Calu3 (cell line): ENCODE measurements at regions not wholly inside any gene's neighbourhood (a gene's known extent, or its start where the extent isn't known, plus 50 kb on each side); places are given as distances from the start of the nearest gene placed in this dataset.

Experiments used
- BruUV-seq: library from RNA; stranded (reverse); fragments of 400-500 nt; replicated peaks from 2 replicates; lab custom pipeline; 2021; lab: Mats Ljungman, UMichigan
- CTCF ChIA-PET: fragments of 300-600 bp; sonication (Branson Sonifier 250); formaldehyde crosslinking; loops from one replicate; lab custom pipeline; 2022; ENCODE audit warnings: antibody characterized with exemption; lab: Charles Lee
- DNase-seq: peaks from one replicate; pipeline ENCODE4 v3.0.0; 2022
- H3K27ac Mint-ChIP-seq: one replicate; pipeline ENCODE4 v1.8.0; 2022; ENCODE audit warnings: mixed read lengths; ENCODE audit not compliant: unreplicated experiment
- H3K27me3 Mint-ChIP-seq: one replicate; pipeline ENCODE4 v1.8.0; 2022; ENCODE audit warnings: mixed read lengths; ENCODE audit not compliant: unreplicated experiment
- H3K36me3 Mint-ChIP-seq: one replicate; pipeline ENCODE4 v1.8.0; 2022; ENCODE audit warnings: mild to moderate bottlenecking, moderate library complexity, mixed read lengths; ENCODE audit not compliant: insufficient read depth, unreplicated experiment
- H3K4me1 Mint-ChIP-seq: one replicate; pipeline ENCODE4 v1.8.0; 2022; ENCODE audit warnings: mild to moderate bottlenecking, low read depth, mixed read lengths; ENCODE audit not compliant: unreplicated experiment
- H3K4me3 Mint-ChIP-seq: one replicate; pipeline ENCODE4 v1.8.0; 2022; ENCODE audit warnings: mild to moderate bottlenecking, low read depth, moderate library complexity, mixed read lengths; ENCODE audit not compliant: unreplicated experiment
- H3K9me3 Mint-ChIP-seq: one replicate; pipeline ENCODE4 v1.8.0; 2022; ENCODE audit warnings: low read depth, mixed read lengths; ENCODE audit not compliant: unreplicated experiment
- CTCF ChIP-seq: fragments of 200-600 bp; IDR thresholded peaks from one replicate; pipeline ENCODE4 v1.8.0; 2022; ENCODE audit warnings: antibody characterized with exemption; ENCODE audit not compliant: unreplicated experiment
- intact Hi-C: fragments of 100-400 bp; cut with micrococcal nuclease; formaldehyde crosslinking; loops from one replicate; pipeline ENCODE4 v1.10.0; 2022; ENCODE audit not compliant: unreplicated experiment

- TF ChIP-seq CTCF, result no peak
- CTCF ChIA-PET, result no interaction called here
- Mint-ChIP-seq H3K27ac (no peak overlapping the region), H3K4me1 (no peaks in the 10 kb centered on the region), H3K27me3 (peaks cover 33% of the 10 kb centered on the region), H3K4me3 (no peak overlapping the region), H3K36me3 (no peaks in the 10 kb centered on the region), H3K9me3 (no peaks in the 10 kb centered on the region)
- no peak for DNase-seq
- intact Hi-C loops, result no loop called here
- BruUV-seq, result no TSS peak
Measured at GRCh38 chr17:57187391-57187790, 68.9 kb upstream of the MSI2 start.

- Mint-ChIP-seq H3K27ac (no peak overlapping the region), H3K4me3 (no peak overlapping the region), H3K27me3 (peaks cover 50% of the 10 kb centered on the region), H3K9me3 (no peaks in the 10 kb centered on the region), H3K36me3 (no peaks in the 10 kb centered on the region), H3K4me1 (no peaks in the 10 kb centered on the region)
- no peak for DNase-seq
- TF ChIP-seq CTCF, result no peak
- BruUV-seq, result no TSS peak
- CTCF ChIA-PET, result no interaction called here
- intact Hi-C loops, result no loop called here
Measured at GRCh38 chr17:57195785-57196460, 60.4 kb upstream of the MSI2 start.

DNA sequence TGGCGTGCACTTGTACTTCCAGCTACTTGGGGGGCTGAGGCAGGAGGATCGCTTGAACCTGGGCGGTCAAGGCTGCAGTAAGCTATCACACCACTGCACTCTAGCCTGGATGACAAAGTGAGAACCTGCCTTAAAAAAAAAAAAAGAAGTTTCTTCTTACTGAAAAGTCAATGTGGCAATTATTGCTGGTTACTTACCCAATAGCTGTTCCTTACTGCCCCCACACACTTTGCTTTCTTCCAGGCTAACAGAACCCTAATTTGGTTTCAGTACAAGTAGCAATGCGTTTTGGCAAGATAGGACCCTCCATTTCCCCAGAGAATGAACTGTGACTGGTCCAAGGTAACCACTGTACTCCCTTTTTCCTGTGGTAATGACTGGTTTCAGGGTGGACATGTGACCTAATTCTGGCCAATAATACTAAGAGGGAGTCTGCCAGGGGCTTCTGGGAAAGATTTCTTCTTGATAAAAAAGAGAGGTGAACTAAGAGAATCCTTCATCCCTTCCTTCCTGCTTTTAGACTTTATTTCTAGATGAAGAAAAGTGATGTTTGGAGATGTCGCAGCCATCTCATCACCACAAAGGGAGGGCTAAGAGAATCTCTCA, 58.8 kb upstream of the MSI2 start:
- peaks cover 39% of the 10 kb centered on the region for H3K27me3 Mint-ChIP-seq
- H3K27ac Mint-ChIP-seq, result no peak overlapping the region
- H3K4me3 Mint-ChIP-seq, result no peak overlapping the region
- intact Hi-C loops, result no loop called here
- CTCF ChIA-PET, result no interaction called here
- no peaks in the 10 kb centered on the region for H3K36me3 Mint-ChIP-seq
- no peaks in the 10 kb centered on the region for H3K4me1 Mint-ChIP-seq
- no peak for TF ChIP-seq CTCF
- no peaks in the 10 kb centered on the region for H3K9me3 Mint-ChIP-seq
- BruUV-seq, result no TSS peak
- DNase-seq, result no peak

DNA sequence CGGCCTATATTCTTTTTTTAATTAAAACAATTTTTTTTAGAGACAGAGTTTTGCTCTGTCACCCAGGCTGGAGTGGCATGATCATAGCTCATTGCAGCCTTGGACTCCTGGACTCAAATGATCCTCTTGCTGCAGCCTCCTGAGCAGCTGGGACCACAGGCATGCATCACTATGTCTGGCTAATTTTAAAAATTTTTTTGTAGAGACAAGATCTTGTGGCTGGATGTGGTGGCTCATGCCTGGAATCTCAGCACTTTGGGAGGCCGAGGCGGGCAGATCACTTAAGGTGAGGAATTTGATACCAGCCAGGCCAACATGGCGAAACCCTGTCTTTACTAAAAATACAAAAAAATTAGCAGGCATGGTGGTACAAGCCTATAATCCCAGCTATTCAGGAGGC, 54.8 kb upstream of the MSI2 start:
- no peak overlapping the region for H3K27ac Mint-ChIP-seq
- no peaks in the 10 kb centered on the region for H3K4me1 Mint-ChIP-seq
- no peaks in the 10 kb centered on the region for H3K36me3 Mint-ChIP-seq
- TF ChIP-seq CTCF, result no peak
- H3K9me3 Mint-ChIP-seq, result no peaks in the 10 kb centered on the region
- H3K4me3 Mint-ChIP-seq, result no peak overlapping the region
- peaks cover 55% of the 10 kb centered on the region for H3K27me3 Mint-ChIP-seq
- intact Hi-C loops, result no loop called here
- CTCF ChIA-PET, result no interaction called here
- no peak for DNase-seq
- no TSS peak for BruUV-seq
